COLO668 (cell line): ENCODE measurements at regions not wholly inside any gene's neighbourhood (a gene's known extent, or its start where the extent isn't known, plus 50 kb on each side); places are given as distances from the start of the nearest gene placed in this dataset.

Experiments used
- DNase-seq: peaks from one replicate; lab custom pipeline; 2025; ENCODE audit not compliant: unreplicated experiment; lab: John Stamatoyannopoulos, UW

DNA sequence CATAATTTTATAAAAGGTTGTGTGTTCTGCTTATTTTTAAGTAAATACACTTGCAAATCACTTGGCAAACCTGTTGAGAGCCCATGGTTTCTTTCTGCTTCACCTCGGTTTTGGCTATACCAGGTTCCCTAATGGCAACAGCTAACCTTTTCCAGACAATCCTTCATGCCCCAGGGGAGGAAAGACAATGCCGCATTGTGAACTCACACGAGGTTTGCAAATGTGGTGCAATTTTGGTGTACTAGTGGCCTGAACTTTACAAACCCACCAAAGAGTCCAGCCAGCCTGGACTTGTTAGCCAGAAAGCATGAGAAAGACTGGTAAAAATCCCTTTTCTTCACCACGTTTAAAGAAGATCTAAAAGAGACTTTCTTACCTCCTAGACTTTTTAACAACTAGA, 84.8 kb upstream of the SOX4 start:
- no peak for DNase-seq

DNA sequence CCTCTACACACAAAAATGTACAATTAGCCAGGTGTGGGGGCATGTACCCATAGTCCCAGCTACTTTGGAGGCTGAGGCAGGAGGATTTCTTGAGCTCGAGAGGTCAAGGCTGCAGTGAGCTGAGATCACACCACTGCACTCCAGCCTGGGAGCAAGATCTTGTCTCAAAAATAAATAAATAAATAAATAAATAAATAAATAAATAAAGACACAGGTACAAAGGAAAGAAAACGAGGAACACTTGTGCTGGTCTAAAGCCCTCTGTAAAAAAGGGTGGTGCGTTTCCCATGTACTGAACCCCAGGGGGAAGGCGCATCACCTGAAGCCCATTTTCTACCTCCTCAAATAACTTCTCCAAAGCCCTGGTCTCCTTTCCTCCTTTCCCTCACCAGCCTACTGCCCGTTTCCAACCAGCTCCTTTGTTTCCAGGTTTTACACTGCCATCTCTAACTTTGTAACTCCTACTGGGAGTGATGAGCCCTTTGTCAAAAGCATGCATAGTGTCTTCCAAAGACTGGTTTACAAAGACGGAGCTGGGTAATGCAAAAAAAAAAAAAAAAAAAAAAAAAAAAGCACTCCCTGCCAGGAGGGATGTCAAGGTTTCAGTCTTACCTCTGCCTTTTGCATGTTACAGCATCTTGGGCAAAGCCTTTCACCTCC, 81.5 kb upstream of the SOX4 start:
- DNase-seq = no peak

DNA sequence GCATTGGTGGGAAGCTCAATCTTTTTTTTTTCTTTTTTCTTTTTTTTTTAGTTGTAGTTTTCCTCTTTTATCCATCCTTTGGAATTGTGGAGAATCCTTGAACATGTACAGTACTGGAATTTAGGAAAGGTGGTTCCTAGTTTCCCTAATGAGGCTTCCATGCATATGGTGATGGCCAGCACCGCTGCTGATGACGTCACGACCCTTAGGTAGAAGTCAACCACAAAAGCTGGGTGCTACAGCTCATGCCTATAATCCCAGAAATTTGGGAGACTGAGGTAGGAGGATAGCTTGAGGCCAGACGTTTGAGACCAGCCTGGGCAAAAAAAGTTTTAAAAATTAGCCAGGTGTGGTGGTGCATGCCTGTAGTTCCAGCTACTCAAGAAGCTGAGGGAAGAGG, 79.3 kb upstream of the SOX4 start:
- no peak for DNase-seq

DNA sequence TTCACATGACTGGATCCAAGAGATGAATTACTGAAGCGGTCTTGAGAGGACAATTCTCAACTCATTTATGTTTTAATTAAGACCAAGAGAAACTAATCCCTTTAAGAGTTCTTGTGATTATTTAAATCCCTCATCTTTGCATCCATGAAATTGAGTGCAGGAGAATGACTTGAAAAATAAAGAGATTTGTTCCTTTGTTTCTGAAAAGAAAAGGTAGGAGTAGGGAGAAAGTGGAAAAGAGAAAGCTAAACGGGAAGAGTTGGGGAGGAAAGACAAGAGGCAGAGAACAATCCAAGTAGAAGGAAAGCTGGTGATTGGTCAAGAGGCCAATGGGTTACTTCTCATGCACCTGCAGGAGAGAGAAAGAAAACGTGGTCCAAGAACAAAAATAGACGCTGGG, 75.2 kb upstream of the SOX4 start:
- DNase-seq = no peak

DNA sequence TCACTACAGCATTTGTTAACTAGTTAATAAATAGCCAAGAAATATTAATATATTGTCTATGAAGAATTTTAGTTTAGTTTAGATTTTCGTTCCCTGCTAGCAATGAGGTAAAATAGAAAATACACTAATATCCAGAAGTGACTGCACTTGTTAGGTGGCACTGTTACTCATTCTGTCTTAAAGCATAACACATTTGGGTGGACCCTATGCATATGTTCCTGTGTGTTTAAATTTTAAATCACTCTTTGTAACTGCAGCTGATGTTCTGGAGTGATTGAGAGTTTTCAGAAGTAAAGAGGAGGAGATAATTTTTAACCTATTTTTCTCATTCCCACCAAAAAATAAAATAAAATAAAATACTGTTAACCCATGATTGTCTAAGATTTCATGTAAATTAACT, 73.9 kb upstream of the SOX4 start:
- no peak for DNase-seq

DNA sequence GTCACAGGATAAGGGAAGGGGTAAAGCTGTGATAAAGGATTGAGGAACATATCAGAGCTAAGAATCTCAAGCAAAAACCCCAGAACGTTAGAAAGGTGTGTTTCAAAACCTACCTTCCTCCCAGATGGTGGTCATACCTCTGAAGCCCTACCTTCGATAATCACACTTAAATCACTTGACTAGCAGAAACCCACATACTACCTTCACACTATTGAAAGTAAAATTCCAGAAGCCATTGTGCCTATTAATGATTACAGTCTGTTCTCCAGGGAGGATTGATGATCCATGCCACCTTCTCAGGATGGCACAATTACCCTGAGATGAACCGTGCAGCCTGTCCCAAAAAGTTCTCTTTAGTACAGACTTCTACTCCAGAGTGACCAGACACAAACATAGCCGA, 72.3 kb upstream of the SOX4 start:
- no peak for DNase-seq

DNA sequence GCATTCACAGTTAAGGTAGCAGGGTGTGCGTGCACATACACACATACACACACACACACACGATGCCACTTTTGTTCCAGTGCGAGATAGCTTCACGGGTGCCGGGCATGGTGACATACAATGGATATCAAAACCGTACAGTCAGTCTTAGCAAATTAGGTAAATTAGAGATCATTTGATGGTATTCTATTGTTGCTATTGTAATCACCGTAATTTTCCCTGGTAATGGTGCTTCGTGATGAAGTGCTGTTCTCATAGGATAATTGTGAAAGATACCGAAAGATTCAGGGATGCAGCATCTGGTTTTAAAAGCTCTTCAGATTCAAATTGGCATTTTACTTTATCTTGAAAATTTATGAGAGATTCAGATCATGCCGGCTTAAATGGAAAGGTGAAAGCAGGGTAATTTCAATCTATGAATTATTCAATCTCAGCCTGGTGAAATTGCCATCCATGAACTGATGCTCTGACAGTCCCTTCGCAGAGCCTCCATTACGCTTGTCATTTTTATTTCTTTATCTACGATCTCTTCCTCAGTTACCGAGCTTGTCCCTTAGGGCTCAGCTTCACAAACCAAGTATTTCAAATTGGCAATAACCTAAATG, 71.3 kb upstream of the SOX4 start:
- DNase-seq = no peak

DNA sequence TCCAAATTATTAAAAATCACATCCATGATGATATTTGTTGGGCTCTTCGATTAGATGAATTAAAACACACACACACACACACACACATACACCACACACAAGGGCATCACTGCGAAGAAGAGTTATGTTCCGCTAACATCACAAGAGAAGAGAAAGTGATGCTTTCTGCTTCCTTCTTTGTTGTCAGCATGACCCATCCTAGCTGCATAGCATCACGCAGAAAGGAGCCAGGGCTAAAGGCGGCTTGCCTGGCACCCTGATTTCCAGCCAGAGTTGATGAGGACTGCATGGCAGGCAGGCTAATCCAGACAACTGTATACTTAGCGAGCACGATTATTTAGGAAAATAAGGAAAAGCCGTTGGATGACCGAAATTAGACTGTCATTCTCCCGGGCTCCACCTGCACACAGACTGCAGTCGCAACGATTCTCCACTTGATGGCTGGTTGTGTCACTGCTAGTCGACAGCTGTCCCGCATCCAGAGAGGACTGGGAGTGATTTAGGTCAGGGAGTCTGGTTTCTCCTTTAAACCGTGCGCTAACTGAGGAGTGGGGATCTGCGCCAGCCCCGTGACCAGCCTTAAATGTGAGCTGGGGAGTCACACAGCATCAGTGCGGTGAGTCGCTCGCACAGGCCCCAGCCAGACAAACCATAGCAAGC, 70.6 kb upstream of the SOX4 start:
- DNase-seq = no peak

DNA sequence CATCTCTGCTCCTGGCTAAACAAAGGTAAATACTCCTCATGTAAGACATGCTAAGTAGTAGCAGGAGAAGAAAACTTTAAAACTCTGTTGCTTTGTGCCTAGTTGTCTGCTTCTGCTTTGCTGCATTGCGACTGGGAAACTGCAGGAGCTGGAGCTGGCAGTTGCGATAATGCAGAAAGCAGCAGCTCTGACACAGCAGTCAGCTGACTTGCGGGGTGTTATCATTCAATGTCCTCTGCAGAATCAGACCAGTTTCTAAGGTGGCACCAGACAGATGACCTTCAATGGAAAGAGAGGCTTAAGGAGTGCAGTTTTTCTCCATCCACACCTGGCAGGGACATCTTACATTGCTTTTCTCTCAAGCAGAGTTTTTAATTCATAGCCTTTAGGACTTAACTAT, 69.9 kb upstream of the SOX4 start:
- DNase-seq = no peak

DNA sequence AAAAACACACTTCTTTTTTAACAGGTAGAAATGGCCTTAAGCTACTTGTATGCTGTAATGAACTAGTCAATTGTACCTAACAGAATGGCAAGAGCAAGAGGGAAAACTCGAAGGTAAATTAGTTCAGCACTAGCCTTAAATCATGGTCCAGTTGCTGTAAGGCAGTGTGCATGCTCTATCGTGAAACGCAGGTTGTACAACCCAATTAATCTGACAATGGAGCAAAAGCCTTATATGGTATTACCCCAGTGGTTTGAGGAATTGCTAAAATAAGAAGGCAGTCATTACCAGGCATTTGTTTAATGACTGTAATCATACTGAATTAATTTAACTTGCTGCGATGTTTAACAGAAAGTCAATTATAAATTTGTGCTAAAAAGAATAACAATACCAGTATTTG, 69.3 kb upstream of the SOX4 start:
- no peak for DNase-seq

DNA sequence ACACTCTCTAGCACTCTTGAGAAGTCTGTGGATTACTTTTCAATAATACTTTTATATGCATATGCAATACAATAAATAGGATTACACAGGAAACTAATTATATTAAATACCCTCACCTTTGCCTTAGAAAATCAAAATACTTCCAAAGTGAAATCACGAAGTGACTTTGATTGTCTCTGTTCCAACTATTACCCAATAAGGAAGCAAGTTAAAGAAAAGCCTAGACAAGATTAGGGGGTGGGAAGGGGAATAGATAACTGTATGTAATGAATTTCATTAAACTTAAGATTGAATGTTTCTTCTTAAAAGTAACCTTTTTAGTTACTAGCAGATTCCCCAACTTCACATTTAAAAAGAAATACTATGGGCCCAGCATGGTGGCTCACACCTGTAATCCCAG, 66.6 kb upstream of the SOX4 start:
- no peak for DNase-seq

DNA sequence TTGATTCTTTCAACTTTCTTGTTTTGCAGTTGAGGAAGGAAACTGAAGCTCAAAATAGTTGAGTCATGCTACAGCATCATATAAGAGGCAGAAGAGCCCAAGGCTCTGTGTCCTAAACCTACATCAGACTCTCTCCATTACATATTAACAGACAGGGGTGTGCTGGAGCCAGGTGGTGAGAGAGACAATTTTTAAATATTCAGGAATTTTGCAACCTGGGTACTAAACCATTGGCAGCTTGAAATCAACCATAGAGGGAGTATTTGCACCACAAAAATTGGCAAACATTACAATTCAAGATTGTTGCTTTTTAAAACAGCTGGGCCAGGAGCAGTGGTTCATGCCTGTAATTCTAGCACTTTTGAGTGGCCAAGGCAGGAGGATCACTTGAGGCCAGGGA, 65.8 kb upstream of the SOX4 start:
- DNase-seq = no peak

DNA sequence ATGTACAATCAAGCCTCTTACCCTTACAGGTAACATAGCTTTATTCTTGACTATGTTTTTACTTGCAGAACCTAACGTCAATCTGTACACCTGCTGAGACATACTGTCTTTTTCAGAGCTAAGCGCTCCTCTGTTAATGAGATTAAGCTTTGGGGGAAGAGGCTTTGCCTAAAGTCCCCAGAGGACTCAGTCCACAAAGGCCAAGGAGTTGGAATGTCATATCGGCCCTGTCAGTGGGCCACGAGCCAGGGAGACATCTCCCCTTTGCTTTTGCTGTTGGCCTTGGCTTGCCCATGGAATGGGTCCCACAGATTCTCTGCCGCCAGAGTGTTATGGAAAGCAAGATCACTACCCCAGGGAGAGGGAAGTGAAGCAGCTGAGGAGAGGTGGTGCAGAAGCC, 64.1 kb upstream of the SOX4 start:
- DNase-seq = no peak

DNA sequence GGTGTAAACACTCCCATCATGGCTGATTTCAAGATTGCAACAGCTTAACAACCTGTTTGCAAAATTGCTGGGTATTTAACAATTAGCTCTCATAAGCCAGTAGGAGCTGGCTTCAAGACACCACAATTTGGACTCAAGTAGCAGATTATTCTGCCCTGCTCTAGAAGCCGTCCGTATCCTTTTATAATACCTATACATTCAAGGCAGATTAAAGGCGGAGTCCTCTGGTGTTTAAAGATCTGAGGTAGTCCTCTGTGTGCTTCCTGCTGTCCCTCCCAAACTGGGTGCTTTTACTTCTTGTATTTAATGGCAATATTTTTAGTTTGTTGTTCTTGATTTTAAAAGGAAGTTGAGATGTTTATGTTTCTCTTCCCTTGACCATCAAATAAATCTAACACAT, 62.2 kb upstream of the SOX4 start:
- no peak for DNase-seq

DNA sequence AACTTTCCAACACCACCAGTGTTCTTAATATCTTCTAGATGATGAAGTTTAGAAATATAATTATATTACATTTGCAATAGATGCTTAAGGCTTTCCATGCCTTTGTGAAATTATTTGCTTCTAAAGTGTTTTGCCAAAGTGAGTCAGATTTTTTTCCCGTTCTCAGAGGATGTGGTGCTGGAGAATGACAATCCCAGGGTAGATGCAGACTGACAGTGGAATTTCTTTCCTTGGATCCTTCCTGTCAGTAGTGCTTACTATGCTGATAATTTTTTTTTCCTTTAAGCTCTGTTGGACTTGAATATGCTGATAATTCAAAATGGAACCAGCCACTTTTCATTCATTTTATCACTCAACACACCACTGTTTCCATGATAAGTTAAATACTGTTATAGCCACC, 59.9 kb upstream of the SOX4 start:
- DNase-seq = no peak

DNA sequence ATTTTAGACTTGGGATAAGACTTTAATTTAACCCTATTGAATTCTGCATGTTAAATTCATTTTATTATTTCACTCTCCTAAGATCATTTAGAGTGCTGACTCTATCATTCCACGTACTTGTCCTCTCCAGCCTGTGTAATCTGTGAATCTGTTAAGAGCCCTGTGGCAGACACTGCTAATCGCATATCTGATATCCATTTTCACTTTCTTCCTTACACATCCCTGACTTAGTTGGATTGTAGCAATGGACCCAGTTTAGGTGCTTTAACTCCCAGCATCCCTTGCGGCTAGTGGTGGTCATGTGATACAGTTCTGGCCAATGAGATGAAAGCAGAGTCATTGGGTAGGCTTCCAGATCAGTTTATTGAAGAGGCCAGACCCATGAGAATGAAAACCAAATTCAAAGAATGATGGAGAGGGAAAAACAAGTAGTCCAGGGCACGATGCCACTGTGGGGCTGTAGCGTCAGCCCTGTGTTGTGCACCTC, 57.2 kb upstream of the SOX4 start:
- DNase-seq = no peak

DNA sequence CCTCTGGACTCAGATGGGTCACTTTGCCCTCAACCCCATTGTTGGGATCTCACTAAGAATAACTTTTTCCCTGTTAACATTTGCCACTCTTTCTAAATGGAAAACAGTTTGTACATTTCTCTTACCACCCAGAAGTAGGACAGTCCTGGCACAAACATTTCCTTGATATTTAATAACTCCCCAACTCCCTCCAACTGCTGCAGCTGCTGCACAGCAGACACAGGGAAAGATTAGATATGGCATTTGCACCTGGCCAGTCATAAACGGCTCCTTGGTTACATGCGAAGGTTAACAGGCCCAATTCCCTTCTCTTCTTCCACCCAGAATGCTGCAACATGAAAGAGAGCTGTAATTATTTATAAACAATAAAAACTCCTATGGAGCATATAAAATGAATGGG, 55.9 kb upstream of the SOX4 start:
- peak; percentile 10 for DNase-seq

DNA sequence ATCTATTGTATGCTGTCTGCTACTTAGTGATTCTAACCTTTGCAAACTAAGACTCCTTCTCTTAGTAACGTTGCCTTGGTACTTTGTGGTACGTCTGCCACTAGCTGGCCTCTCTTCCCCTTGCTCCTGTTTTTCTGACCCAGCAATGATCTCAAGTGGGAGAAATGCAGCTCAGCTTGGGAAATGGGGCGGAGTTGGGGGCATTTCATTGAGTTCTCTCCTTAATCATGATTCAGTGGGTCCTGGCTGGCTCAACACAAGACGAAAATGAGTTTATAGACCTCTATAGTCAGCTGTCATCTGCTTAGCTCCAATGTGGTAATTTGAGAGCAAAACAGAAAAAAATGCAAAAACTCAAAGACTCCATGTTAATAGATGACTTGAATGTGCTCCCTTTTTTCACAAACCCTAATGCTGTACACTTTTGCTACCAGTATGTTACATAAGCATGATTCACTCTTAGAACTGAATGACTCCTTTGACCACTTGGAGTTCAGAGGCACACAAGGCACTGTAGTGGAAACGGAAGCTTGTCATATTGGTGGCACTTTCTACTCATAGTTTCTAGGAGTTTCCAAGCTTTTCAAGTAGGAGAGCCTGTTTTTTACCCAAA, 55.3 kb upstream of the SOX4 start:
- no peak for DNase-seq

DNA sequence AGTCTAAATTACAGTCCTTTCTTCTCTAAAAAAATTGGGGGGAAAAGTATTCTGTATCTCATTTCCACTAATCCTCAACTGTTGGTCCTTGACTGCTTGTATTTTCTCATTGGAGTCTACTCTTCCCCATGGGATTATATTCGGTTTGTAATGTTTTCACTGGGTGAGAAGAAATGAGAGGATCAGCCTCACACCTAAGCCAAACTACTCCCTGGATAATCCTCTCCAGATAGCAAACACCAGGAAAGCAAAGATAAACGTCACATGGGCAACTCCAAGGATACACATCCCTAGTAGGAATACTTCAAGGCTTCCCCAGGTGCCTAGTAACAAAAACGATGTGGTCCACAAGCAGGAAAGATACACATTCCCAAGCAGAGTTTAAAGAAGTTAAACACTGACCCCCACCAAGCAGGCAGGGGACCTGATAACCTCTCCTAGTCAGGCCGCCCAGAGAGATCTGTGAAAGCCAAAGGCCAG, 53.9 kb upstream of the SOX4 start:
- DNase-seq = no peak
